ENCODE measurements at regions not wholly inside any gene's neighbourhood (a gene's known extent, or its start where the extent isn't known, plus 50 kb on each side); places are given as distances from the start of the nearest gene placed in this dataset.

DNA sequence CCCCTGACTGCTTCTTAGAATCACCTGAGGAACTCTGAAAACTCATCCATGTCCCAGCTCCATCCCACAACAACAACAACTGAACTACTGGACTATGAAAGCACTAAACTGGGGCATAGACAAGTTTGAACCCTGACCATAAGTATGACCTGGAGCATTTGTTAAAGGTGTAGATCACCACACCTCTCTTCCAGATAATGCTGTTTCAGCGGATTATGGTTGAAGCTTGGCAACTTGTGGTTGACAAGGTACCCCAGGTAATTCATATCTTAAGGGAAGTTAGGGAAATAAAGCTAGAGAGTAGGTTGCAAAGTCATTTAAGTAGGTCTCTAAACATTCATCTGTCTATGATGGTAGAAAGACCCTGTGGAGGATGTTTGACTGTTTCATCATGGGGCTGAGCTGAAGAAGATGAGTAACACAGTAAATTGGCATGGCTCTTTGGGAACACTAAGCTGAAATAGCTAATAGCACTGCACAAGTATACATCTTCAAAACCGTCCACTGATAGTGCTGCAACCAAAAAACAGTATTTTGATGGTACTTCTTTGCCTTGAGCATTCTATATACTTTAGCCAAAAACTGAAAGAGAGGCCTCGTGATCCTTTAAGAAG lies 80.2 kb downstream of the TMEM174 start:
- H3K4me3 ChIP-seq (replicated peaks; ENCODE audit: low read depth, low read length) = no peak overlapping the region
- no peak for DNase-seq (ENCODE audit: extremely low read depth, low read depth)
- TF ChIP-seq, protein P1, sequence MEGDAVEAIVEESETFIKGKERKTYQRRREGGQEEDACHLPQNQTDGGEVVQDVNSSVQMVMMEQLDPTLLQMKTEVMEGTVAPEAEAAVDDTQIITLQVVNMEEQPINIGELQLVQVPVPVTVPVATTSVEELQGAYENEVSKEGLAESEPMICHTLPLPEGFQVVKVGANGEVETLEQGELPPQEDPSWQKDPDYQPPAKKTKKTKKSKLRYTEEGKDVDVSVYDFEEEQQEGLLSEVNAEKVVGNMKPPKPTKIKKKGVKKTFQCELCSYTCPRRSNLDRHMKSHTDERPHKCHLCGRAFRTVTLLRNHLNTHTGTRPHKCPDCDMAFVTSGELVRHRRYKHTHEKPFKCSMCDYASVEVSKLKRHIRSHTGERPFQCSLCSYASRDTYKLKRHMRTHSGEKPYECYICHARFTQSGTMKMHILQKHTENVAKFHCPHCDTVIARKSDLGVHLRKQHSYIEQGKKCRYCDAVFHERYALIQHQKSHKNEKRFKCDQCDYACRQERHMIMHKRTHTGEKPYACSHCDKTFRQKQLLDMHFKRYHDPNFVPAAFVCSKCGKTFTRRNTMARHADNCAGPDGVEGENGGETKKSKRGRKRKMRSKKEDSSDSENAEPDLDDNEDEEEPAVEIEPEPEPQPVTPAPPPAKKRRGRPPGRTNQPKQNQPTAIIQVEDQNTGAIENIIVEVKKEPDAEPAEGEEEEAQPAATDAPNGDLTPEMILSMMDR (IDR thresholded peaks at IDR 0.05; ENCODE audit: low read depth, low read length, missing control alignments) = no peak

DNA sequence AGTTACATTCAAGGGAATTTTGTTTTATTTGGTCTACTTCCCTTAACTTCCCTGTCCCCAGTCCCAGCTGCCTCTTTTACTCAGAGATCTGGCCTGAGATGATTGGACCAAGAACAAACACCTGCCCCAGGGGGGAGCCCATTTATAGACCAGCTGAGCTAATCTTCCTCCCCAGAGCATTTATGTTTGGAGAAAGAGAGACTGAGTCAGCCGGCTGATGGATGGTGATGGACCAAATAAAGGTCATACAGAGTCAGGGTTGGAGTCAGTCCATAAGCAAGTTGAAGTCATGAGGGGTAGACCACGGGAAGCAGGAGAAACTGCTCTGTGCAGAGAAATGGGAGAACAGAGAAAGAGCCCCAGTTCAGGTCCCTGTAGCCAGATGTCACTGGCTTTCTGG lies 77.7 kb downstream of the TMEM174 start:
- TF ChIP-seq, protein P1 (IDR thresholded peaks at IDR 0.05; ENCODE audit: low read depth, low read length, missing control alignments) = no peak
- H3K4me3 ChIP-seq (replicated peaks; ENCODE audit: low read depth, low read length) = no peak overlapping the region
- no peak for DNase-seq (ENCODE audit: extremely low read depth, low read depth)

DNA sequence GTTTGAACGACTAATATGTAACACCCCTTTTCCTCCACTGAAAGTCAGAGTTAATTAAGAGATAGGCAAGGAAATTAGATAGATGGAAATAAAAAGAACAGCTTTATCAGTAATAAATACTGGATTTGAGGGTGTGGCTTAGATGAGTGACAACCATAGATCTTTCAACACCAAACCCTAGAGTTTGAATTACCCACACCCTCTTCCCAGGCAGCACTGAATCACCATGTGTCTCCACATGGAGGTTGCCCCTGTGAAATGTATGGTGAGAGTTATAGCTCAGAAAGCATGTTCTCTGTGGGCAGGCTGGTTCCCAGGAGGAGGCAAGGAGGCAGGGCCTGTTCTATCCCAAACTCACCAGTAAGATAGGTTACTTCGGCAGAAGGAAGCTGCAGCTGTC lies 69.7 kb downstream of the TMEM174 start:
- H3K4me3 ChIP-seq (replicated peaks; ENCODE audit: low read depth, low read length) = no peak overlapping the region
- TF ChIP-seq, protein P1 (IDR thresholded peaks at IDR 0.05; ENCODE audit: low read depth, low read length, missing control alignments) = no peak
- DNase-seq (ENCODE audit: extremely low read depth, low read depth) = no peak

DNA sequence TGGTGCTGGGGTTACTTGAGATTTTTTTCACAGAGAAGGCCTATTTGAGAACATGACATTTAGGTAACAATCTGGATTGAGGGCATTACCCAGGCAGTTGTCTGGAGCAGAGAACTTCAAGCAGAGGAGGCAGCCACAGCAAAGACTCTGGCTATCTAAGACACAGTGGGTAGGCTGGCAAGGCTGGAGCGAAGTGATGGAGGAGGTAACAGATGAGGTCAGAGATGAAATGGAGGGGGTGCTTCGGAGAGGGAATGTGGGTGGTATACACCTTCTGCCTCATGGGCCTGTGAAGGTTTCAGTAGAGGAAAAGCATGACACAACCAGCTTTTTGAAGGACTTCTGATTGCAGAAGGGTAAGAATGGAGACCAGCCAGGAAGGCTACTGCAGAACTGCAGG lies 65.9 kb downstream of the TMEM174 start:
- H3K4me3 ChIP-seq (replicated peaks; ENCODE audit: low read depth, low read length) = no peak overlapping the region
- no peak for DNase-seq (ENCODE audit: extremely low read depth, low read depth)
- TF ChIP-seq, protein P1 (IDR thresholded peaks at IDR 0.05; ENCODE audit: low read depth, low read length, missing control alignments) = no peak

DNA sequence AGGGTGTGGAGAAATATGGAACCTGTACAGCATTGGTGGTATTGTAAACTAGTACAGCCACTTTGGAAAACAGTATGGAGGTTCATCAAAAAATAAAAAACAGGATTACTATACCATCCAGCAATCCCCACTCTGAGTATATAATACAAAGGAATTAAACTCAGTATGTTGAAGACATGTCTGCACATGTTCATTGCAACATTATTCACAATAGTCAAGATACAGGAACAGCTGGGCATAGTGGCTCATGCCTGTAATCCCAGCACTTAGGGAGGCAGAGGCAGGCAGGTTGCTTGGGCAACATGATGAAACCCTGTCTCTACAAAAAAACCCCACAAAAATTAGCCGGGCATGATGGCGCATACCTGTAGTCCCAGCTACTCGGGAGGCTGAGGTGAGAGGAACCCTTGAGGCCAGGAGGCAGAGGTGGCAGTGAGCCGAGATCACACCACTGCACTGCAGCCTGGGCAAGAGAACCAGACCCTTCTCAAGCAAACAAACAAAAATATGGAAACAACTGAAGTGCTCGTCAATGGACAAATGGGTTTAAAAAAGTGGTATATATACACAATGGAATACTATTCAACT lies 63.6 kb downstream of the TMEM174 start:
- no peak overlapping the region for H3K4me3 ChIP-seq (replicated peaks; ENCODE audit: low read depth, low read length)

DNA sequence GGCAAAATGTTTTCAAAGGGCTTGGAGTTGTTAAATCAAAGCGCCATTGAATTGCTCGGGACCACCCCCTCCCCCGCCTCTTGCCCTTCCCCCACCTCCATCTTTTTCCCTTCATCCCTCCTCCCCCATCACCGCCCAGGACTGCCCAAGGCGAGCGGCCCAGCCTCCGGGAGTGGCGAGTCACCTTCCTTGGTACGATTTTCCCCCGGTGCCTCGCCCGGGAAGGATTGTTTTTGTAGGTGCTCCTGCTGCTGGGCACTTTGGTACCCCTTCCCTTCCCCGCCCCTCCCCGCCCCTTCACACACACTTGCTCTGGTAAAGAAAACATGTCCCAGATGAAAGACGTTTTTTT lies 61.2 kb downstream of the TMEM174 start:
- H3K4me3 ChIP-seq (replicated peaks; ENCODE audit: low read depth, low read length) = no peak overlapping the region
- no peak for DNase-seq (ENCODE audit: extremely low read depth, low read depth)
- TF ChIP-seq, protein P1 (IDR thresholded peaks at IDR 0.05; ENCODE audit: low read depth, low read length, missing control alignments) = no peak

More for the DNA sequence above, 63.6 kb downstream of the TMEM174 start:
- TF ChIP-seq, protein P1 (IDR thresholded peaks at IDR 0.05; ENCODE audit: low read depth, low read length, missing control alignments) = no peak
- DNase-seq (ENCODE audit: extremely low read depth, low read depth) = no peak
